Trophoblast cell (in vitro differentiated cells and primary cell): ENCODE measurements at regions not wholly inside any gene's neighbourhood (a gene's known extent, or its start where the extent isn't known, plus 50 kb on each side); places are given as distances from the start of the nearest gene placed in this dataset.

Experiments used
- DNase-seq, 2 donors: peaks; one replicate each; pipeline ENCODE4 v3.0.0-alpha.2; 2016
- H2AFZ ChIP-seq: 2 replicates; pipeline ENCODE4 v1.6.1; 2013; ENCODE audit warnings: low read length, moderate library complexity, mild to moderate bottlenecking; ENCODE audit not compliant: insufficient read depth, poor library complexity
- H2AK5ac ChIP-seq: 2 replicates; pipeline ENCODE4 v1.6.1; 2013; ENCODE audit warnings: mild to moderate bottlenecking, low read length
- H2BK120ac ChIP-seq: 2 replicates; pipeline ENCODE4 v1.6.1; 2013; ENCODE audit warnings: low read length, mild to moderate bottlenecking, moderate library complexity; ENCODE audit not compliant: insufficient read depth, poor library complexity
- H2BK12ac ChIP-seq: 2 replicates; pipeline ENCODE4 v1.6.1; 2013; ENCODE audit warnings: mild to moderate bottlenecking, low read length, moderate library complexity
- H2BK5ac ChIP-seq: 2 replicates; pipeline ENCODE4 v1.6.1; 2013; ENCODE audit warnings: low read length, low read depth, moderate library complexity, mild to moderate bottlenecking; ENCODE audit not compliant: poor library complexity
- H3K14ac ChIP-seq: 2 replicates; pipeline ENCODE4 v1.6.1; 2013; ENCODE audit warnings: mild to moderate bottlenecking, low read length
- H3K18ac ChIP-seq: 2 replicates; pipeline ENCODE4 v1.6.1; 2013; ENCODE audit warnings: mild to moderate bottlenecking, low read length
- H3K23ac ChIP-seq: 2 replicates; pipeline ENCODE4 v1.6.1; 2013; ENCODE audit warnings: low read length
- H3K27ac ChIP-seq: 2 replicates; pipeline ENCODE4 v1.5.1; 2013; ENCODE audit warnings: low read depth, mild to moderate bottlenecking, inconsistent platforms, low read length, moderate library complexity
- H3K27me3 ChIP-seq: 2 replicates; pipeline ENCODE4 v1.6.1; 2013; ENCODE audit warnings: inconsistent platforms, mild to moderate bottlenecking, low read length, moderate library complexity; ENCODE audit not compliant: insufficient read depth
- H3K36me3 ChIP-seq, 2 experiments: 1 replicate in 1 of 2; 2 replicates in 1 of 2; pipeline ENCODE4 v1.6.1; 2013; ENCODE audit warnings: low read length in 2 of 2, mild to moderate bottlenecking in 2 of 2, moderate library complexity in 1 of 2; ENCODE audit not compliant: insufficient read depth in 2 of 2, control insufficient read depth in 1 of 2
- H3K4ac ChIP-seq: 2 replicates; pipeline ENCODE4 v1.6.1; 2013; ENCODE audit warnings: low read depth, mild to moderate bottlenecking, low read length, moderate library complexity
- H3K4me1 ChIP-seq, 2 experiments: 1 replicate in 1 of 2; 2 replicates in 1 of 2; pipeline ENCODE4 v1.6.1; 2013; ENCODE audit warnings: low read length in 2 of 2, mild to moderate bottlenecking in 2 of 2, moderate library complexity in 1 of 2; ENCODE audit not compliant: insufficient read depth in 2 of 2, control insufficient read depth in 1 of 2
- H3K4me2 ChIP-seq: 2 replicates; pipeline ENCODE4 v1.6.1; 2013; ENCODE audit warnings: inconsistent platforms, mild to moderate bottlenecking, low read length, moderate library complexity
- H3K4me3 ChIP-seq: 2 replicates; pipeline ENCODE4 v1.5.1; 2013; ENCODE audit warnings: mild to moderate bottlenecking, low read depth, low read length, inconsistent platforms
- H3K79me1 ChIP-seq: one replicate; pipeline ENCODE4 v1.6.1; 2013; ENCODE audit warnings: low read length
- H3K79me2 ChIP-seq: 2 replicates; pipeline ENCODE4 v1.6.1; 2013; ENCODE audit warnings: low read length, mild to moderate bottlenecking; ENCODE audit not compliant: control insufficient read depth, insufficient read depth, poor library complexity
- H3K9ac ChIP-seq: 2 replicates; pipeline ENCODE4 v1.6.1; 2013; ENCODE audit warnings: mild to moderate bottlenecking, low read length
- H3K9me3 ChIP-seq: 2 replicates; pipeline ENCODE4 v1.6.1; 2013; ENCODE audit warnings: low read depth, mild to moderate bottlenecking, control low read depth, inconsistent platforms, low read length; ENCODE audit not compliant: insufficient read depth
- H4K12ac ChIP-seq: 2 replicates; pipeline ENCODE4 v1.6.1; 2013; ENCODE audit warnings: low read depth, mild to moderate bottlenecking, low read length, moderate library complexity
- H4K8ac ChIP-seq: 2 replicates; pipeline ENCODE4 v1.6.1; 2013; ENCODE audit warnings: low read depth, mild to moderate bottlenecking, low read length, moderate library complexity
- H4K91ac ChIP-seq: one replicate; pipeline ENCODE4 v1.6.1; 2013; ENCODE audit warnings: low read depth, mild to moderate bottlenecking, low read length, moderate library complexity
- WGBS: extraction: QIAGEN DNeasy Blood & Tissue Kit; methylation state at CpG from one replicate; pipeline ENCODE4 v1.1.7; 2013; ENCODE audit warnings: missing lambda C conversion rate; ENCODE audit not compliant: insufficient read length, insufficient coverage; ENCODE audit errors: extremely low coverage; 5-methylcytosine and 5-hydroxymethylcytosine counted together

GRCh38 chr5:106759581-106759980, 911.2 kb downstream of the EFNA5 start:
- Histone ChIP-seq H3K79me1 (no peaks in the 10 kb centered on the region), H2BK120ac (no peak overlapping the region), H3K14ac (no peak overlapping the region), H3K4me1 (no peaks in the 10 kb centered on the region), H3K18ac (no peak overlapping the region), H3K4me3 (no peak overlapping the region), H3K23ac (no peak overlapping the region), H3K27me3 (no peaks in the 10 kb centered on the region), H3K4ac (no peak overlapping the region), H3K27ac (no peak overlapping the region), H2AFZ (no peak overlapping the region), H3K36me3 (no peaks in the 10 kb centered on the region), H4K8ac (no peak overlapping the region), H2BK5ac (no peak overlapping the region), H3K9ac (no peak overlapping the region), H4K12ac (no peak overlapping the region), H4K91ac (no peak overlapping the region), H3K79me2 (no peaks in the 10 kb centered on the region), H3K4me2 (no peak overlapping the region), H3K9me3 (no peaks in the 10 kb centered on the region), H2AK5ac (no peak overlapping the region), H2BK12ac (no peak overlapping the region)
- DNase-seq, result no peak
- WGBS, result no CpG with 5 or more reads among the region's 3 CpGs

- Histone ChIP-seq H3K27ac (no peak overlapping the region), H3K23ac (no peak overlapping the region), H2BK5ac (no peak overlapping the region), H3K79me2 (no peaks in the 10 kb centered on the region), H4K8ac (no peak overlapping the region), H3K4me2 (no peak overlapping the region), H2AFZ (no peak overlapping the region), H4K91ac (no peak overlapping the region), H2BK120ac (no peak overlapping the region), H2AK5ac (no peak overlapping the region), H3K9me3 (no peaks in the 10 kb centered on the region), H2BK12ac (no peak overlapping the region), H3K18ac (no peak overlapping the region), H3K9ac (no peak overlapping the region), H3K4me1 (no peaks in the 10 kb centered on the region), H4K12ac (no peak overlapping the region), H3K27me3 (no peaks in the 10 kb centered on the region), H3K79me1 (no peaks in the 10 kb centered on the region), H3K14ac (no peak overlapping the region), H3K4me3 (no peak overlapping the region), H3K4ac (no peak overlapping the region), H3K36me3 (no peaks in the 10 kb centered on the region)
- no CpG with 5 or more reads among the region's 1 CpG for WGBS
- DNase-seq, result no peak
Measured at GRCh38 chr5:106759152-106759551, 911.6 kb downstream of the EFNA5 start.

GRCh38 chr5:106757672-106758071, 913.1 kb downstream of the EFNA5 start:
- H4K8ac ChIP-seq, result no peak overlapping the region
- no peaks in the 10 kb centered on the region for H3K79me1 ChIP-seq
- H3K9me3 ChIP-seq, result no peaks in the 10 kb centered on the region
- H2BK5ac ChIP-seq, result no peak overlapping the region
- no peak overlapping the region for H2AFZ ChIP-seq
- H2AK5ac ChIP-seq, result no peak overlapping the region
- H3K23ac ChIP-seq, result no peak overlapping the region
- no peaks in the 10 kb centered on the region for H3K36me3 ChIP-seq
- H3K27ac ChIP-seq, result no peak overlapping the region
- no peak for DNase-seq
- no CpG with 5 or more reads among the region's 3 CpGs for WGBS
- no peaks in the 10 kb centered on the region for H3K79me2 ChIP-seq
- no peak overlapping the region for H3K14ac ChIP-seq
- no peak overlapping the region for H2BK12ac ChIP-seq
- H3K18ac ChIP-seq, result no peak overlapping the region
- H4K91ac ChIP-seq, result no peak overlapping the region
- H3K4me1 ChIP-seq, result no peaks in the 10 kb centered on the region
- H2BK120ac ChIP-seq, result no peak overlapping the region
- H3K4me3 ChIP-seq, result no peak overlapping the region
- H3K4ac ChIP-seq, result no peak overlapping the region
- no peaks in the 10 kb centered on the region for H3K27me3 ChIP-seq
- no peak overlapping the region for H3K9ac ChIP-seq
- H4K12ac ChIP-seq, result no peak overlapping the region
- H3K4me2 ChIP-seq, result no peak overlapping the region

GRCh38 chr5:106755789-106756188, 914.9 kb downstream of the EFNA5 start:
- no CpG with 5 or more reads among the region's 4 CpGs for WGBS

More at GRCh38 chr5:106755789-106756188, 914.9 kb downstream of the EFNA5 start:
- no peak for DNase-seq
- H2BK120ac ChIP-seq, result no peak overlapping the region
- H3K14ac ChIP-seq, result no peak overlapping the region
- no peak overlapping the region for H2BK12ac ChIP-seq
- no peaks in the 10 kb centered on the region for H3K79me2 ChIP-seq
- no peaks in the 10 kb centered on the region for H3K27me3 ChIP-seq
- no peak overlapping the region for H2BK5ac ChIP-seq
- no peaks in the 10 kb centered on the region for H3K79me1 ChIP-seq
- no peak overlapping the region for H3K23ac ChIP-seq
- no peak overlapping the region for H3K4ac ChIP-seq
- H3K9me3 ChIP-seq, result no peaks in the 10 kb centered on the region
- no peak overlapping the region for H3K4me2 ChIP-seq
- H4K12ac ChIP-seq, result no peak overlapping the region
- no peak overlapping the region for H4K91ac ChIP-seq
- no peak overlapping the region for H3K27ac ChIP-seq
- H3K18ac ChIP-seq, result no peak overlapping the region
- no peak overlapping the region for H3K9ac ChIP-seq
- no peak overlapping the region for H2AK5ac ChIP-seq
- H3K36me3 ChIP-seq, result no peaks in the 10 kb centered on the region
- no peak overlapping the region for H4K8ac ChIP-seq
- no peak overlapping the region for H3K4me3 ChIP-seq
- H2AFZ ChIP-seq, result no peak overlapping the region
- no peaks in the 10 kb centered on the region for H3K4me1 ChIP-seq
